Activated CD4-positive, alpha-beta T cell treated with anti-CD3 and anti-CD28 coated beads, Interleukin-2, amount 10 ng/mL, durations not matched to agents 24 days and 14 days (primary cell): ENCODE measurements at regions not wholly inside any gene's neighbourhood (a gene's known extent, or its start where the extent isn't known, plus 50 kb on each side); places are given as distances from the start of the nearest gene placed in this dataset.

Experiments used
- DNase-seq: peaks from one replicate; pipeline ENCODE4 v3.0.0; 2022
- H3K27ac Mint-ChIP-seq: one replicate; pipeline ENCODE4 v1.8.0; 2022; ENCODE audit warnings: mild to moderate bottlenecking, mixed read lengths
- H3K27me3 Mint-ChIP-seq: one replicate; pipeline ENCODE4 v1.8.0; 2022; ENCODE audit warnings: mixed read lengths
- H3K36me3 Mint-ChIP-seq: one replicate; pipeline ENCODE4 v1.8.0; 2022; ENCODE audit warnings: low read depth, mild to moderate bottlenecking, mixed read lengths
- H3K4me1 Mint-ChIP-seq: one replicate; pipeline ENCODE4 v1.8.0; 2021; ENCODE audit warnings: mixed read lengths
- H3K4me3 Mint-ChIP-seq: one replicate; pipeline ENCODE4 v1.8.0; 2022; ENCODE audit warnings: mild to moderate bottlenecking, moderate library complexity, mixed read lengths
- H3K9me3 Mint-ChIP-seq: one replicate; pipeline ENCODE4 v1.8.0; 2021; ENCODE audit warnings: mixed read lengths
- intact Hi-C: fragments of 100-400 bp; cut with micrococcal nuclease; formaldehyde crosslinking; loops from one replicate; pipeline ENCODE4 v1.15.1; 2023

- Mint-ChIP-seq H3K9me3 (no peaks in the 10 kb centered on the region), H3K4me1 (no peaks in the 10 kb centered on the region), H3K36me3 (no peaks in the 10 kb centered on the region), H3K4me3 (no peak overlapping the region), H3K27ac (no peak overlapping the region), H3K27me3 (peaks cover 4% of the 10 kb centered on the region)
- intact Hi-C loops: no loop called here
- no peak for DNase-seq
These were observed 213.5 kb upstream of the NRP1 start for GRCh38 chr10:33547976-33548375.

- no peaks in the 10 kb centered on the region for H3K4me1 Mint-ChIP-seq
- no peaks in the 10 kb centered on the region for H3K36me3 Mint-ChIP-seq
- peaks cover 6% of the 10 kb centered on the region for H3K9me3 Mint-ChIP-seq
- no peak overlapping the region for H3K4me3 Mint-ChIP-seq
- intact Hi-C loops: no loop called here
- DNase-seq: no peak
- H3K27me3 Mint-ChIP-seq: peaks cover 3% of the 10 kb centered on the region
- H3K27ac Mint-ChIP-seq: no peak overlapping the region
These were observed 211.6 kb upstream of the NRP1 start for GRCh38 chr10:33546031-33546430.

DNA sequence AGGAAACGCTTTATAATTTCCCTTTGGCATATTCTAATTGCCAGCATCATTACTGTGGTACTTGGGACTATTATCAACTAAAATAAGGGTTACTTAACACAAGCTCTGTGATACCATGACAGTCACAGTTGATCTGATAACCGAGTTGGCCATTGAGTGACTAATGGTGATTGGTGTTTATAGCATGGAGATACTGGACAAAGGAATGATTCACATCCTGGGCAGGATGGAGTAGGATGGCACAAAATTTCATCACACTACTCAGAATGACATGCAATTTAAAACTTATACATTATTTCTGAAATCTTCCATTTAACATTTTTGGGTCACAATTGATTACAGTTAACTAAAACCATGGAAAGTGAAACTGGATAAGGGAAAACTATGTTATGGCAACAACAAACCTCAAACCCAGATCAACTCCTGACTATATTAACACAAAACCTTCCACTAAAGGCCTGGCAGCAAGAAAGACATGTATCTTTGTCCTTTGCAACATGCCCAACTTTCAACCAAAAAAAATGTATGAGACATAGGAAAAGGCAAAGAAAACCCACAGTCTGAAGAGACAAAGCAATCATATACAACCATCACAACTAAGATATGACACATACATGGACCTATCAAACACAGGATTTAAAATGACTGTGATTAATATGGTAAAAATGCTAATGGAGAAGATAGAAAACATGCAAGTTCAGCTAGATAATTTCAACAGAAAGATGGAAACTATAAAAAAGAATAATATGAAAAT, 208.5 kb upstream of the NRP1 start:
- no peaks in the 10 kb centered on the region for H3K36me3 Mint-ChIP-seq
- H3K27me3 Mint-ChIP-seq: peaks cover 5% of the 10 kb centered on the region
- peaks cover 6% of the 10 kb centered on the region for H3K9me3 Mint-ChIP-seq
- DNase-seq: no peak
- H3K4me1 Mint-ChIP-seq: no peaks in the 10 kb centered on the region
- no peak overlapping the region for H3K27ac Mint-ChIP-seq
- H3K4me3 Mint-ChIP-seq: no peak overlapping the region
- intact Hi-C loops: no loop called here

GRCh38 chr10:33539116-33539515, 204.6 kb upstream of the NRP1 start:
- no peak for DNase-seq
- H3K27me3 Mint-ChIP-seq: peaks cover 10% of the 10 kb centered on the region

GRCh38 chr10:33537066-33537465, 202.6 kb upstream of the NRP1 start:
- no peak overlapping the region for H3K27ac Mint-ChIP-seq
- peaks cover 5% of the 10 kb centered on the region for H3K9me3 Mint-ChIP-seq
- H3K36me3 Mint-ChIP-seq: no peaks in the 10 kb centered on the region
- DNase-seq: no peak
- no peak overlapping the region for H3K4me3 Mint-ChIP-seq
- H3K4me1 Mint-ChIP-seq: no peaks in the 10 kb centered on the region
- intact Hi-C loops: no loop called here
- H3K27me3 Mint-ChIP-seq: peaks cover 12% of the 10 kb centered on the region

More at GRCh38 chr10:33539116-33539515, 204.6 kb upstream of the NRP1 start:
- intact Hi-C loops: no loop called here
- Mint-ChIP-seq H3K4me3 (no peak overlapping the region), H3K36me3 (no peaks in the 10 kb centered on the region), H3K27ac (no peak overlapping the region), H3K9me3 (peaks cover 6% of the 10 kb centered on the region), H3K4me1 (no peaks in the 10 kb centered on the region)

DNA sequence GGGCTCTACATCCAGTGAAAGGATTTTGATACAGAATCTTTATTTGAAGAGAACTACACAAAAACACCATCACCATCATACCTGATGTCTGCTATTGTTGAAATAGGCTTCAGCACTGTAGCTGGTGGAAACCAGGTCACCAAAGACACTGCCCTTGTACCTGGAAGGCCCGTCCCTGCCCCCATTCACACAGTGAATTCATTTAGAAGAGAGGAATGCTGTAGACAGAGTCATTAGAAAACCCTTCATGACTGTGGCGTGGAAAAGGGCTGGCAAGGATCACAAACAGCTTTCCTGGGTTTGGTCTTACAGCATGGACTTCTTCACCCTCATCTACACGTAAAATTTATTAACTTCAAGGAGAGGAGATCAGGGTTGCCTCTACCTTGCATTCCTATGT, 202.0 kb upstream of the NRP1 start:
- intact Hi-C loops: no loop called here
- Mint-ChIP-seq H3K4me3 (no peak overlapping the region), H3K27me3 (peaks cover 10% of the 10 kb centered on the region), H3K9me3 (no peaks in the 10 kb centered on the region), H3K27ac (no peak overlapping the region), H3K4me1 (no peaks in the 10 kb centered on the region), H3K36me3 (no peaks in the 10 kb centered on the region)
- DNase-seq: no peak

DNA sequence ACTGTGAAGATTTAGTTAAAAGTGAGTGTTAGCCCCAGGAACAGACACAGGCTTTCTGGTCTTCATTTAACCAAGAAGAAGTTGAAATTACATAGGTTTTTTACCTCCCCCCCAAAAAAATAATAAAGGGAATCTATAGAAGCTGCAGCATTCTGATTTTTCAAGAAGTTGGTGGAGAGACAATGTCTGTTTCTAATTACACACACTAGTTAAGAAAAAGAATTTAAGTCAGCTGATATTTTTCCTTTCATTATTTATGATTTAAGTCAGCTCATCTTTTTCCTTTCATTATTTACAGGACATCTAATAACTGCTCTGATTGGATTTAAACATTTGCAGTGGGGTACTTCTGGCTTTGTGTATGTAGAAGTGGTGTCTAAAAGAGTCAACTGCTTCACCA, 201.4 kb upstream of the NRP1 start:
- H3K4me3 Mint-ChIP-seq: no peak overlapping the region
- peaks cover 12% of the 10 kb centered on the region for H3K27me3 Mint-ChIP-seq

GRCh38 chr10:33534416-33534815, 199.9 kb upstream of the NRP1 start:
- Mint-ChIP-seq H3K9me3 (no peaks in the 10 kb centered on the region), H3K27ac (no peak overlapping the region), H3K4me1 (no peaks in the 10 kb centered on the region), H3K4me3 (no peak overlapping the region), H3K36me3 (no peaks in the 10 kb centered on the region), H3K27me3 (peaks cover 13% of the 10 kb centered on the region)
- intact Hi-C loops: no loop called here
- no peak for DNase-seq

More for the DNA sequence above, 201.4 kb upstream of the NRP1 start:
- intact Hi-C loops: no loop called here
- DNase-seq: no peak
- Mint-ChIP-seq H3K4me1 (no peaks in the 10 kb centered on the region), H3K36me3 (no peaks in the 10 kb centered on the region), H3K27ac (no peak overlapping the region), H3K9me3 (no peaks in the 10 kb centered on the region)

DNA sequence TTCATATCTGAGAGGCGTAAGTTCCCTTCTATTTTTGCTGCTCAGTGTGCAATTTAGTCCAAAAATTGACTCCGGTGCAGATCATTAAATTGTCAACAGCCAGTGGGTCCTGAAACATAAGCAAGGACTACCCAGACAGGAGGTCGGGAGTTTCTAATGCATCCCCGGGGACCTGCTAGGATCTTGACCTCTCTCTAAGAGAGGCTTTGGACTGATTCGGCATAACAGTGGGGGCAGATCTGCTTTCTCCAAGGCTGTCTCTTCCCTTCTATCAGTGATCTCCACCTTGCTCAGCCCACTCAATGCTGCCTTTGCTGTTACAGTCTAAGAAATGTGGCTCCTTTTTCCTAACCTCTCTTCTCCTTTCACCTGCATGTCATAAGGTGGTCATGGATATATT, 199.1 kb upstream of the NRP1 start:
- H3K4me3 Mint-ChIP-seq: no peak overlapping the region
- no peaks in the 10 kb centered on the region for H3K4me1 Mint-ChIP-seq
- H3K9me3 Mint-ChIP-seq: no peaks in the 10 kb centered on the region
- DNase-seq: no peak
- intact Hi-C loops: no loop called here
- no peak overlapping the region for H3K27ac Mint-ChIP-seq
- no peaks in the 10 kb centered on the region for H3K36me3 Mint-ChIP-seq
- peaks cover 15% of the 10 kb centered on the region for H3K27me3 Mint-ChIP-seq

GRCh38 chr10:33532901-33533300, 198.4 kb upstream of the NRP1 start:
- Mint-ChIP-seq H3K27me3 (peaks cover 12% of the 10 kb centered on the region), H3K9me3 (no peaks in the 10 kb centered on the region), H3K4me1 (no peaks in the 10 kb centered on the region), H3K36me3 (no peaks in the 10 kb centered on the region), H3K4me3 (no peak overlapping the region), H3K27ac (no peak overlapping the region)
- intact Hi-C loops: no loop called here
- no peak for DNase-seq

DNA sequence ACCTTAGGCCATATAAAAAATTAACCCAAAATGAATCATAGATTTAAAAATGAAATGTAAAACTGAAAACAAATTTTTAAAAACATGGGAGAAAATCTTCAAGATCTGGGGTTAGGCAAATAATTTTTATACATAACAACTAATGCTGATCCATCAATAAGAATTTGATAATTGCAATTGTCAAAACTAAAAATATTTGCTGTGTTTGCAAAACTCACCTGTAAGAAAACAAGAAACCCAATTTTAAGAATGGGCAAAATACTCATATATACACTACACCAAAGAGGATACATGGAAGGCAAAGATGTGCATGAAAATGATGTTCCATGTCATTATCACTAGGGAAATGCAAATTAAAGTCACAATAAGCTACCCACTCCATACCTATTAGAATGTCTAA, 194.8 kb upstream of the NRP1 start:
- H3K4me3 Mint-ChIP-seq: no peak overlapping the region
- no peaks in the 10 kb centered on the region for H3K9me3 Mint-ChIP-seq
- DNase-seq: no peak
- H3K36me3 Mint-ChIP-seq: no peaks in the 10 kb centered on the region
- intact Hi-C loops: no loop called here
- H3K27me3 Mint-ChIP-seq: peaks cover 8% of the 10 kb centered on the region
- H3K4me1 Mint-ChIP-seq: no peaks in the 10 kb centered on the region
- H3K27ac Mint-ChIP-seq: no peak overlapping the region

- no peak for DNase-seq
- Mint-ChIP-seq H3K27ac (no peak overlapping the region), H3K4me1 (no peaks in the 10 kb centered on the region), H3K36me3 (no peaks in the 10 kb centered on the region), H3K9me3 (no peaks in the 10 kb centered on the region), H3K4me3 (no peak overlapping the region), H3K27me3 (peaks cover 3% of the 10 kb centered on the region)
- intact Hi-C loops: no loop called here
These were observed 190.5 kb upstream of the NRP1 start for GRCh38 chr10:33524966-33525365.

- Mint-ChIP-seq H3K4me3 (no peak overlapping the region), H3K27ac (no peak overlapping the region), H3K27me3 (no peaks in the 10 kb centered on the region), H3K9me3 (no peaks in the 10 kb centered on the region), H3K4me1 (no peaks in the 10 kb centered on the region), H3K36me3 (no peaks in the 10 kb centered on the region)
- intact Hi-C loops: no loop called here
- DNase-seq: no peak
These were observed 189.6 kb upstream of the NRP1 start for GRCh38 chr10:33524041-33524440.

DNA sequence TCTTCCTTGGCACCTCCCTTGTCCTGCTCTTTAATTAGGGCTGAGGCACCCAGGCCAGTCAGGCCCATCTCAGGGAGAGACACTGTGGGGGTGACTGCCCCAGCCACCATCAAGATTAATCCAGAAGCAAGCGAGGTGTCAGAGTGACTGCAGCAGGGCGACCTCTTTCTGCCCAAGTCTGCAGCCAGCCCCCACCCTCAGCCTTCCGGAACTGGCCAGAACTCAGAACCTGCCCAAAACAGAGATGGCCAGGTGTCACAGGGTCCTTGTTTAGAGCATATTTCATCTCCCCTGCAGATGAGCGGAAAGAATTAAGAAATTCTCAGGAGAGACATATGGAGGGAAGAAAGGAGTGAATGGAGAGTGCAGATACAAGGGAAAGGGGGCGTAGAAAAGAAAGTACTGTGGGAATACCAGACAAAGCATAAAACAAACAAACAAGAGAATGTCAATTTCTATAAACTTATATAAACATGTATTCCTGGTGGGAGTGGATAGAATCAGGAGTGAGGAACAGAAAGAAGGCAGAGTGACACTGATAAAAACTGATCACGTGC, 188.8 kb upstream of the NRP1 start:
- H3K4me3 Mint-ChIP-seq: no peak overlapping the region
- no peaks in the 10 kb centered on the region for H3K4me1 Mint-ChIP-seq
- intact Hi-C loops: no loop called here
- DNase-seq: no peak
- no peaks in the 10 kb centered on the region for H3K27me3 Mint-ChIP-seq
- no peaks in the 10 kb centered on the region for H3K9me3 Mint-ChIP-seq
- no peak overlapping the region for H3K27ac Mint-ChIP-seq
- no peaks in the 10 kb centered on the region for H3K36me3 Mint-ChIP-seq

DNA sequence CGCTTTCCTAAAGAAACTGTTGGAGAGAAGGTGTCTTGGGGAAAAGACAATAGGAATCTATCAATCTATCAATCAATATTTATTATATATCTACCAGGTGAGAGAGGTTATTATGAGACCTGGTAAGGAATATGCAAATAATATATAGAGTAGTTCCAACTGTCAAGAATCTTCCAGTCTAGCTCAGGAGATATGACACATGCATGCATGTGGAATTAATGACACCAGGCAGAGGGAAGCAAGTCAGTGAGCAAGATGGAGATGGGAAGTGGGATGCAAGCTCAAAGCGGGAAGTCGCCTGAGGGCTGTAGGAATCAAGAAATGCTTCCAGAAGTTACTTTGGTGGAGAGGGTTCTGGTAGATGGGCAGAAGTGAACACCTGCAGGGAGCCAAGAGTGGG, 187.4 kb upstream of the NRP1 start:
- intact Hi-C loops: no loop called here
- H3K27me3 Mint-ChIP-seq: no peaks in the 10 kb centered on the region
- H3K4me1 Mint-ChIP-seq: no peaks in the 10 kb centered on the region
- no peaks in the 10 kb centered on the region for H3K36me3 Mint-ChIP-seq
- no peak overlapping the region for H3K27ac Mint-ChIP-seq
- DNase-seq: no peak
- H3K4me3 Mint-ChIP-seq: no peak overlapping the region
- H3K9me3 Mint-ChIP-seq: no peaks in the 10 kb centered on the region
